GM23248 (cell line): ENCODE measurements at regions not wholly inside any gene's neighbourhood (a gene's known extent, or its start where the extent isn't known, plus 50 kb on each side); places are given as distances from the start of the nearest gene placed in this dataset.

Source experiments
- DNase-seq: peaks from one replicate; pipeline ENCODE4 v3.0.0-alpha.2; 2015
- H2AFZ ChIP-seq: fragments of 200-600 bp; sonication (generic); 2 replicates; pipeline ENCODE4 v1.6.1; 2016; ENCODE audit warnings: antibody characterized with exemption
- H3F3A ChIP-seq: fragments of 200-600 bp; sonication (generic); 2 replicates; pipeline ENCODE4 v1.6.1; 2016; ENCODE audit warnings: mild to moderate bottlenecking, antibody characterized with exemption, mixed run types; ENCODE audit not compliant: insufficient read depth
- H3K27ac ChIP-seq: fragments of 200-600 bp; sonication (generic); 2 replicates; pipeline ENCODE4 v1.5.1; 2016; ENCODE audit warnings: mild to moderate bottlenecking
- H3K27me3 ChIP-seq: fragments of 200-600 bp; sonication (generic); replicated peaks from 2 replicates; pipeline ENCODE4 v1.6.1; 2016; ENCODE audit warnings: mild to moderate bottlenecking; ENCODE audit not compliant: insufficient read depth
- H3K36me3 ChIP-seq: fragments of 200-600 bp; sonication (generic); 2 replicates; pipeline ENCODE4 v1.6.1; 2016; ENCODE audit warnings: low read depth, mild to moderate bottlenecking
- H3K4me1 ChIP-seq: fragments of 200-600 bp; sonication (generic); 2 replicates; pipeline ENCODE4 v1.6.1; 2016; ENCODE audit warnings: mild to moderate bottlenecking; ENCODE audit not compliant: insufficient read depth
- H3K4me2 ChIP-seq: fragments of 200-600 bp; sonication (generic); one replicate; pipeline ENCODE4 v1.6.1; 2016; ENCODE audit warnings: mild to moderate bottlenecking; ENCODE audit not compliant: unreplicated experiment
- H3K4me3 ChIP-seq: fragments of 200-600 bp; sonication (generic); 2 replicates; pipeline ENCODE4 v1.5.1; 2016; ENCODE audit warnings: mild to moderate bottlenecking
- H3K79me2 ChIP-seq: fragments of 200-600 bp; sonication (generic); 2 replicates; pipeline ENCODE4 v1.6.1; 2016; ENCODE audit warnings: mild to moderate bottlenecking; ENCODE audit not compliant: insufficient read depth
- H3K9ac ChIP-seq: fragments of 200-600 bp; sonication (generic); 2 replicates; pipeline ENCODE4 v1.6.1; 2016; ENCODE audit warnings: mild to moderate bottlenecking
- H3K9me2 ChIP-seq: fragments of 200-600 bp; sonication (generic); 2 replicates; pipeline ENCODE4 v1.6.1; 2016; ENCODE audit warnings: mixed run types, mild to moderate bottlenecking, moderate library complexity; ENCODE audit not compliant: insufficient read depth
- H3K9me3 ChIP-seq: fragments of 200-600 bp; sonication (generic); one replicate; pipeline ENCODE4 v1.6.1; 2017; ENCODE audit warnings: low read depth
- H4K20me1 ChIP-seq: fragments of 200-600 bp; sonication (generic); 2 replicates; pipeline ENCODE4 v1.6.0; 2016; ENCODE audit not compliant: insufficient read depth
- EZH2 ChIP-seq: fragments of 200-600 bp; sonication (generic); IDR thresholded peaks from 2 replicates; pipeline ENCODE4 v1.6.1; 2018; ENCODE audit warnings: antibody characterized with exemption, mild to moderate bottlenecking; ENCODE audit not compliant: insufficient read depth, poor library complexity, severe bottlenecking
- EZH2phosphoT487 ChIP-seq: fragments of 200-600 bp; sonication (generic); IDR thresholded peaks from 2 replicates; pipeline ENCODE4 v1.6.1; 2018; ENCODE audit warnings: antibody characterized with exemption, moderate library complexity, mild to moderate bottlenecking, low read depth; ENCODE audit not compliant: insufficient read depth
- WGBS, 2 experiments: methylation state at CpG; one replicate each; pipeline ENCODE4 v1.1.6; 2015 to 2017; ENCODE audit warnings: low lambda C conversion rate in 2 of 2, low coverage in 1 of 2; ENCODE audit errors: missing lambda C conversion rate in 2 of 2; 5-methylcytosine and 5-hydroxymethylcytosine counted together
- in situ Hi-C: fragments of 300-500 bp; cut with MboI; formaldehyde crosslinking; loops from 2 replicates; pipeline ENCODE4 v1.15.0; 2020

DNA sequence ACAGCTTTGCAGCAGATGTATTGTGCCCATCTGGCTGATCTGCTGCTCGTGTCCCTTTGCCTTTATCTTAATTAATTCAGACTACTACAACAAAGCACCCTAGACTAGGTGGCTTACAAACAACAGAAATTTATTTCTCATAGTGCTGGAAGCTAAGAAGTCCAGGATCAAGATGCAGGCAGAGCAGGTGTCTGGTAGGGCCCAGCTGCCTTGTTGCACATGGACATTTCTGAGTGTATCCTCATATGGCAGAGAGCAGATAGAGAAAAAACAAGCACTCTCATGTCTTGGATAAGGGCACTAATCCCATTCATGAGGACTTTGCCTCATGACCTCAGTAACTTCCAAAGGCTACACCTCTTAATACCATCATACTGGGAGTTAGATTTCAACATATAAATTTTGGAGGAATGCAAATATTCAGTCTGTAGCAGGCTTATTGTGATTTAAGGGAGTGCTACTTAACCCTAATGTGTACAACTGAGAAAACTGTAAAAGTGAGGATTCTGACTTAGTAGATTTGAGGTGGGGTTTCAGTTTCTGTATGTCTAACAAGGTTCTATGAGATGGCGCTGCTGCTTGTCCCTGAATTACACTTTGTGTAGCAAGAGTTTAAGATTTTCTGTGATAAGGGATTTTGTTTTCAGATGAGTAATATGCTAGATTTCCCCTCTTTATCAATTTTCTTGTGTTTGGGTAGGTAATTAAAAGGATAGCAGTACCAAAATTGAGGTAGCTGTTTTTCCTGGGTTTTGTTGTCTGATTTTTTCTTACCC, 473.2 kb upstream of the TECRL start:
- H3K27ac ChIP-seq: no peak overlapping the region
- H3K4me3 ChIP-seq: no peak overlapping the region
- H3K36me3 ChIP-seq: no peaks in the 10 kb centered on the region
- 7 to 20% methylated on average over 2 of the region's 2 CpGs for WGBS, 2 experiments
- in situ Hi-C loops: no loop called here
- H3K4me1 ChIP-seq: no peaks in the 10 kb centered on the region
- TF ChIP-seq EZH2: no peak
- TF ChIP-seq EZH2phosphoT487: no peak
- no peaks in the 10 kb centered on the region for H4K20me1 ChIP-seq
- no peaks in the 10 kb centered on the region for H3K9me3 ChIP-seq
- no peak overlapping the region for H3K9ac ChIP-seq
- H3K9me2 ChIP-seq: no peaks in the 10 kb centered on the region
- H3K79me2 ChIP-seq: no peaks in the 10 kb centered on the region
- no peaks in the 10 kb centered on the region for H3K27me3 ChIP-seq
- H2AFZ ChIP-seq: no peak overlapping the region
- no peak for DNase-seq
- H3F3A ChIP-seq: no peaks in the 10 kb centered on the region
- no peak overlapping the region for H3K4me2 ChIP-seq

DNA sequence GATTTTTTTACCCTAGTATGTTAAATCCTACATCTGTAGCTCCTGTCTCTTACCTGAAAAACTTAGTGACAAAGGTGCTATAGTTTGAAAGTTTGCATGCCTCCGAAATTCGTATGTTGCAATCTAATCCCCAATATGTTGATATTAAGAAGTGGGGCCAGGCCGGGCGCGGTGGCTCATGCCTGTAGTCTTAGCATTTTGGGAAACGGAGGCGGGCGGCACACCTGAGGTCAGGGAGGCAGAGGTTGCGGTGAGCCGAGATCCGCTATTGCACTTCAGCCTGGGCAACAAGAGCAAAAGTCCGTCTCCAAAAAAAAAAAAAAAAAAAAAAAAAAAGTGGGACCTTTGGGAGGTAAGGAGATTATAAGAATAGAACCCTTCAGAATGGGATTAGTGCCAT, 471.3 kb upstream of the TECRL start:
- H3K36me3 ChIP-seq: no peaks in the 10 kb centered on the region
- H2AFZ ChIP-seq: no peak overlapping the region
- H3K27ac ChIP-seq: no peak overlapping the region
- no peak for DNase-seq
- H3K4me2 ChIP-seq: no peak overlapping the region
- no peaks in the 10 kb centered on the region for H3K9me3 ChIP-seq
- TF ChIP-seq EZH2 (no peak), EZH2phosphoT487 (no peak)
- no peaks in the 10 kb centered on the region for H3F3A ChIP-seq
- in situ Hi-C loops: no loop called here
- no peaks in the 10 kb centered on the region for H3K4me1 ChIP-seq
- H3K9ac ChIP-seq: no peak overlapping the region
- no peak overlapping the region for H3K4me3 ChIP-seq
- H3K27me3 ChIP-seq: no peaks in the 10 kb centered on the region
- 52 to 57% methylated on average over 12 of the region's 12 CpGs for WGBS, 2 experiments
- H3K79me2 ChIP-seq: no peaks in the 10 kb centered on the region
- H3K9me2 ChIP-seq: no peaks in the 10 kb centered on the region
- no peaks in the 10 kb centered on the region for H4K20me1 ChIP-seq

DNA sequence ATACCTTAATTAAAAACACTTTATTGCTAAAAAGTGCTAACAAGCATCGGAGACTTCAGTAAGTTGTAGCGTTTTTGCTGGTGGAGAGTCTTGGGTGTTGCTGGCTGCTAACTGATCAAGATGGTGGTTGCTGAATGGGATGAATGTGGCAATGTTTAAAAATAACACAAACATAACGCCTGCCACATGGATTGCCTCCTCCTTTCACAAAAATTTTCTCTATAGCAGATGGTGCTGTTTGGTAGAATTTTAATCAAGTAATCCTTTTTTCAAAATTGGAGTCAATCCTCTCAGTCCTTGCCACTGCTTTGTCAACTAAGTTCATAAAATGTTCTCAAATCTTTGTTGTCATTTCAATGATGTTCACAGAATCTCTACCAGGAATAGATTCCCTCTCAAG, 466.8 kb upstream of the TECRL start:
- TF ChIP-seq EZH2phosphoT487 (no peak), EZH2 (no peak)
- Histone ChIP-seq H4K20me1 (no peaks in the 10 kb centered on the region), H3K27ac (no peak overlapping the region), H3K27me3 (no peaks in the 10 kb centered on the region), H3F3A (no peaks in the 10 kb centered on the region), H3K9ac (no peak overlapping the region), H3K9me2 (no peaks in the 10 kb centered on the region), H3K4me1 (no peaks in the 10 kb centered on the region), H3K36me3 (no peaks in the 10 kb centered on the region), H3K9me3 (no peaks in the 10 kb centered on the region), H3K79me2 (no peaks in the 10 kb centered on the region), H2AFZ (no peak overlapping the region), H3K4me3 (no peak overlapping the region), H3K4me2 (no peak overlapping the region)
- no peak for DNase-seq
- WGBS, 2 experiments: 20 to 26% methylated on average over 3 of the region's 3 CpGs
- in situ Hi-C loops: no loop called here

DNA sequence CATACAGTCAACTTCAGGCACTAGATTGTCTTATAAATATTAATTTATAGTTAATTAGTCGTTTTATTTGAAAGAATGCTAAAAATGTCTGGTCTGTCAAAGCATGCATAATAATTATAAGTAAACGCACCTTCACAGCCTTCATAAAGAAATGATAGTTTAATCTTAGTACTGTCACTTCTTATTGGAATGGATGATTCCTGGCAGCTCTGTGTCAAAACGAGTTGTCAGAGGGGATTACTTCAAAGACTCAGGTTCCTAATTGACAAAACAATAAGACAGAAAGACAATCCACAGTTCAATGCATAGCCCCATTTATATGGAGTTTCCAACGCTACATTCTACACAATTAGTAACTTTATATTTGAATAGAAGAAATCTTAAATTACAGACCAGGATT, 461.3 kb upstream of the TECRL start:
- Histone ChIP-seq H3F3A (no peaks in the 10 kb centered on the region), H3K27me3 (no peaks in the 10 kb centered on the region), H2AFZ (no peak overlapping the region), H3K9me2 (no peaks in the 10 kb centered on the region), H3K4me3 (no peak overlapping the region), H3K4me2 (no peak overlapping the region), H4K20me1 (no peaks in the 10 kb centered on the region), H3K9me3 (no peaks in the 10 kb centered on the region), H3K4me1 (no peaks in the 10 kb centered on the region), H3K9ac (no peak overlapping the region), H3K27ac (no peak overlapping the region), H3K79me2 (no peaks in the 10 kb centered on the region), H3K36me3 (no peaks in the 10 kb centered on the region)
- TF ChIP-seq EZH2 (no peak), EZH2phosphoT487 (no peak)
- no peak for DNase-seq
- in situ Hi-C loops: no loop called here
- WGBS, 2 experiments: 14 to 15% methylated on average over 4 of the region's 4 CpGs
